Brain microvascular endothelial cell (primary cell): ENCODE measurements at regions not wholly inside any gene's neighbourhood (a gene's known extent, or its start where the extent isn't known, plus 50 kb on each side); places are given as distances from the start of the nearest gene placed in this dataset.

Experiments
- DNase-seq: peaks from one replicate; pipeline ENCODE4 v3.0.0-alpha.2; 2020
- H3K27ac ChIP-seq: fragments of 250-450 bp; sonication (Bioruptor Pico); 2 replicates; pipeline ENCODE4 v1.5.1; 2020; ENCODE audit warnings: mild to moderate bottlenecking, moderate library complexity
- H3K27me3 ChIP-seq: fragments of 250-450 bp; sonication (Bioruptor Pico); replicated peaks from 2 replicates; pipeline ENCODE4 v1.5.1; 2020; ENCODE audit warnings: mild to moderate bottlenecking
- H3K36me3 ChIP-seq: fragments of 250-450 bp; sonication (Bioruptor Pico); replicated peaks from 2 replicates; pipeline ENCODE4 v1.5.1; 2020; ENCODE audit warnings: mild to moderate bottlenecking
- H3K4me3 ChIP-seq: 2 replicates; pipeline ENCODE4 v1.5.1; 2011; ENCODE audit warnings: low read depth, mild to moderate bottlenecking, control low read depth, low read length, moderate library complexity
- CTCF ChIP-seq: IDR thresholded peaks from 2 replicates; pipeline ENCODE4 v1.5.1; 2011; ENCODE audit warnings: low read depth, mild to moderate bottlenecking, moderate library complexity, low read length, control low read depth, inconsistent platforms; ENCODE audit errors: missing control alignments
- in situ Hi-C: cut with HindIII; loops from 2 replicates; pipeline ENCODE4 v1.10.0; 2017; ENCODE audit warnings: low sequenced_read_pairs, low pct_ligation_motif_present

- no peak overlapping the region for H3K4me3 ChIP-seq
- TF ChIP-seq CTCF = no peak
- in situ Hi-C loops = no loop called here
- H3K36me3 ChIP-seq = no peaks in the 10 kb centered on the region
- no peak overlapping the region for H3K27ac ChIP-seq
- no peak for DNase-seq
- H3K27me3 ChIP-seq = no peaks in the 10 kb centered on the region
These were observed 92.7 kb downstream of the RPL27A start for GRCh38 chr11:8775332-8775731.

GRCh38 chr11:8775734-8776133 is 93.1 kb downstream of the RPL27A start:
- in situ Hi-C loops = no loop called here
- no peak overlapping the region for H3K4me3 ChIP-seq
- no peak for TF ChIP-seq CTCF
- no peak overlapping the region for H3K27ac ChIP-seq
- H3K27me3 ChIP-seq = no peaks in the 10 kb centered on the region
- DNase-seq = no peak
- H3K36me3 ChIP-seq = no peaks in the 10 kb centered on the region

- DNase-seq = no peak
- H3K36me3 ChIP-seq = no peaks in the 10 kb centered on the region
- H3K27ac ChIP-seq = no peak overlapping the region
- no peaks in the 10 kb centered on the region for H3K27me3 ChIP-seq
- in situ Hi-C loops = no loop called here
- H3K4me3 ChIP-seq = no peak overlapping the region
- TF ChIP-seq CTCF = no peak
These were observed 93.6 kb downstream of the RPL27A start for GRCh38 chr11:8776209-8776608.

GRCh38 chr11:8777907-8778767 is 95.5 kb downstream of the RPL27A start:
- H3K4me3 ChIP-seq = no peak overlapping the region
- H3K36me3 ChIP-seq = no peaks in the 10 kb centered on the region
- in situ Hi-C loops = no loop called here
- DNase-seq = no peak
- H3K27ac ChIP-seq = no peak overlapping the region
- H3K27me3 ChIP-seq = no peaks in the 10 kb centered on the region
- no peak for TF ChIP-seq CTCF

- in situ Hi-C loops = no loop called here
- TF ChIP-seq CTCF = no peak
- Histone ChIP-seq H3K27me3 (no peaks in the 10 kb centered on the region), H3K27ac (no peak overlapping the region), H3K4me3 (no peak overlapping the region), H3K36me3 (no peaks in the 10 kb centered on the region)
- no peak for DNase-seq
These were observed 96.5 kb downstream of the RPL27A start for GRCh38 chr11:8779107-8779506.

- in situ Hi-C loops = no loop called here
- TF ChIP-seq CTCF = no peak
- no peak for DNase-seq
- H3K4me3 ChIP-seq = no peak overlapping the region
- no peak overlapping the region for H3K27ac ChIP-seq
- H3K27me3 ChIP-seq = no peaks in the 10 kb centered on the region
- H3K36me3 ChIP-seq = no peaks in the 10 kb centered on the region
These were observed 97.1 kb downstream of the RPL27A start for GRCh38 chr11:8779732-8780131.
